ENCODE measurements at regions not wholly inside any gene's neighbourhood (a gene's known extent, or its start where the extent isn't known, plus 50 kb on each side); places are given as distances from the start of the nearest gene placed in this dataset.

- peaks cover 17% of the 10 kb centered on the region; the same call in 1 of the 2 replicates for H3K9me2 ChIP-seq (ENCODE audit: insufficient read depth)
- no peaks in the 10 kb centered on the region for H3K36me3 ChIP-seq (ENCODE audit: insufficient read depth)
- no peak overlapping the region for H3K4me2 ChIP-seq
- no peaks in the 10 kb centered on the region for H4K20me1 ChIP-seq (replicated peaks; ENCODE audit: insufficient read depth)
- no peaks in the 10 kb centered on the region for H3K36me3 Mint-ChIP-seq (ENCODE audit: low read depth)
- H3K4me1 Mint-ChIP-seq, result peaks cover 27% of the 10 kb centered on the region
- no peak overlapping the region for H3K4me3 ChIP-seq
- no peaks in the 10 kb centered on the region for H3K79me2 ChIP-seq (replicated peaks; ENCODE audit: insufficient read depth)
- H3K9me3 Mint-ChIP-seq, result no peaks in the 10 kb centered on the region
- H3K4me3 Mint-ChIP-seq, result no peak overlapping the region
- H3K27ac ChIP-seq (ENCODE audit: low read depth), result no peak overlapping the region
- H3K27ac Mint-ChIP-seq, result no peak overlapping the region
- peaks cover 2% of the 10 kb centered on the region for H3K27me3 Mint-ChIP-seq (ENCODE audit: insufficient read depth, low read depth, poor library complexity)
- TF ChIP-seq ZNF331 (CRISPR knock-in tag; IDR thresholded peaks at IDR 0.05; ENCODE audit: low read depth) (no peak), EZH2 (IDR thresholded peaks at IDR 0.05; ENCODE audit: low read depth, unreplicated experiment) (no peak), STAT1 (IDR thresholded peaks at IDR 0.05; ENCODE audit: unreplicated experiment) (no peak), NANOG (IDR thresholded peaks at IDR 0.05; ENCODE audit: borderline replicate concordance) (no peak), CREB1 (CRISPR knock-in tag; IDR thresholded peaks at IDR 0.05; ENCODE audit: low read depth) (no peak), JUNB (IDR thresholded peaks at IDR 0.05; ENCODE audit: unreplicated experiment) (no peak)
- TF ChIP-seq, protein P1, sequence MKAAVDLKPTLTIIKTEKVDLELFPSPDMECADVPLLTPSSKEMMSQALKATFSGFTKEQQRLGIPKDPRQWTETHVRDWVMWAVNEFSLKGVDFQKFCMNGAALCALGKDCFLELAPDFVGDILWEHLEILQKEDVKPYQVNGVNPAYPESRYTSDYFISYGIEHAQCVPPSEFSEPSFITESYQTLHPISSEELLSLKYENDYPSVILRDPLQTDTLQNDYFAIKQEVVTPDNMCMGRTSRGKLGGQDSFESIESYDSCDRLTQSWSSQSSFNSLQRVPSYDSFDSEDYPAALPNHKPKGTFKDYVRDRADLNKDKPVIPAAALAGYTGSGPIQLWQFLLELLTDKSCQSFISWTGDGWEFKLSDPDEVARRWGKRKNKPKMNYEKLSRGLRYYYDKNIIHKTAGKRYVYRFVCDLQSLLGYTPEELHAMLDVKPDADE (IDR thresholded peaks at IDR 0.05), result no peak
- TF ChIP-seq, protein P2, sequence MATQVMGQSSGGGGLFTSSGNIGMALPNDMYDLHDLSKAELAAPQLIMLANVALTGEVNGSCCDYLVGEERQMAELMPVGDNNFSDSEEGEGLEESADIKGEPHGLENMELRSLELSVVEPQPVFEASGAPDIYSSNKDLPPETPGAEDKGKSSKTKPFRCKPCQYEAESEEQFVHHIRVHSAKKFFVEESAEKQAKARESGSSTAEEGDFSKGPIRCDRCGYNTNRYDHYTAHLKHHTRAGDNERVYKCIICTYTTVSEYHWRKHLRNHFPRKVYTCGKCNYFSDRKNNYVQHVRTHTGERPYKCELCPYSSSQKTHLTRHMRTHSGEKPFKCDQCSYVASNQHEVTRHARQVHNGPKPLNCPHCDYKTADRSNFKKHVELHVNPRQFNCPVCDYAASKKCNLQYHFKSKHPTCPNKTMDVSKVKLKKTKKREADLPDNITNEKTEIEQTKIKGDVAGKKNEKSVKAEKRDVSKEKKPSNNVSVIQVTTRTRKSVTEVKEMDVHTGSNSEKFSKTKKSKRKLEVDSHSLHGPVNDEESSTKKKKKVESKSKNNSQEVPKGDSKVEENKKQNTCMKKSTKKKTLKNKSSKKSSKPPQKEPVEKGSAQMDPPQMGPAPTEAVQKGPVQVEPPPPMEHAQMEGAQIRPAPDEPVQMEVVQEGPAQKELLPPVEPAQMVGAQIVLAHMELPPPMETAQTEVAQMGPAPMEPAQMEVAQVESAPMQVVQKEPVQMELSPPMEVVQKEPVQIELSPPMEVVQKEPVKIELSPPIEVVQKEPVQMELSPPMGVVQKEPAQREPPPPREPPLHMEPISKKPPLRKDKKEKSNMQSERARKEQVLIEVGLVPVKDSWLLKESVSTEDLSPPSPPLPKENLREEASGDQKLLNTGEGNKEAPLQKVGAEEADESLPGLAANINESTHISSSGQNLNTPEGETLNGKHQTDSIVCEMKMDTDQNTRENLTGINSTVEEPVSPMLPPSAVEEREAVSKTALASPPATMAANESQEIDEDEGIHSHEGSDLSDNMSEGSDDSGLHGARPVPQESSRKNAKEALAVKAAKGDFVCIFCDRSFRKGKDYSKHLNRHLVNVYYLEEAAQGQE (IDR thresholded peaks at IDR 0.05; ENCODE audit: unreplicated experiment), result no peak
- TF ChIP-seq, protein P3, sequence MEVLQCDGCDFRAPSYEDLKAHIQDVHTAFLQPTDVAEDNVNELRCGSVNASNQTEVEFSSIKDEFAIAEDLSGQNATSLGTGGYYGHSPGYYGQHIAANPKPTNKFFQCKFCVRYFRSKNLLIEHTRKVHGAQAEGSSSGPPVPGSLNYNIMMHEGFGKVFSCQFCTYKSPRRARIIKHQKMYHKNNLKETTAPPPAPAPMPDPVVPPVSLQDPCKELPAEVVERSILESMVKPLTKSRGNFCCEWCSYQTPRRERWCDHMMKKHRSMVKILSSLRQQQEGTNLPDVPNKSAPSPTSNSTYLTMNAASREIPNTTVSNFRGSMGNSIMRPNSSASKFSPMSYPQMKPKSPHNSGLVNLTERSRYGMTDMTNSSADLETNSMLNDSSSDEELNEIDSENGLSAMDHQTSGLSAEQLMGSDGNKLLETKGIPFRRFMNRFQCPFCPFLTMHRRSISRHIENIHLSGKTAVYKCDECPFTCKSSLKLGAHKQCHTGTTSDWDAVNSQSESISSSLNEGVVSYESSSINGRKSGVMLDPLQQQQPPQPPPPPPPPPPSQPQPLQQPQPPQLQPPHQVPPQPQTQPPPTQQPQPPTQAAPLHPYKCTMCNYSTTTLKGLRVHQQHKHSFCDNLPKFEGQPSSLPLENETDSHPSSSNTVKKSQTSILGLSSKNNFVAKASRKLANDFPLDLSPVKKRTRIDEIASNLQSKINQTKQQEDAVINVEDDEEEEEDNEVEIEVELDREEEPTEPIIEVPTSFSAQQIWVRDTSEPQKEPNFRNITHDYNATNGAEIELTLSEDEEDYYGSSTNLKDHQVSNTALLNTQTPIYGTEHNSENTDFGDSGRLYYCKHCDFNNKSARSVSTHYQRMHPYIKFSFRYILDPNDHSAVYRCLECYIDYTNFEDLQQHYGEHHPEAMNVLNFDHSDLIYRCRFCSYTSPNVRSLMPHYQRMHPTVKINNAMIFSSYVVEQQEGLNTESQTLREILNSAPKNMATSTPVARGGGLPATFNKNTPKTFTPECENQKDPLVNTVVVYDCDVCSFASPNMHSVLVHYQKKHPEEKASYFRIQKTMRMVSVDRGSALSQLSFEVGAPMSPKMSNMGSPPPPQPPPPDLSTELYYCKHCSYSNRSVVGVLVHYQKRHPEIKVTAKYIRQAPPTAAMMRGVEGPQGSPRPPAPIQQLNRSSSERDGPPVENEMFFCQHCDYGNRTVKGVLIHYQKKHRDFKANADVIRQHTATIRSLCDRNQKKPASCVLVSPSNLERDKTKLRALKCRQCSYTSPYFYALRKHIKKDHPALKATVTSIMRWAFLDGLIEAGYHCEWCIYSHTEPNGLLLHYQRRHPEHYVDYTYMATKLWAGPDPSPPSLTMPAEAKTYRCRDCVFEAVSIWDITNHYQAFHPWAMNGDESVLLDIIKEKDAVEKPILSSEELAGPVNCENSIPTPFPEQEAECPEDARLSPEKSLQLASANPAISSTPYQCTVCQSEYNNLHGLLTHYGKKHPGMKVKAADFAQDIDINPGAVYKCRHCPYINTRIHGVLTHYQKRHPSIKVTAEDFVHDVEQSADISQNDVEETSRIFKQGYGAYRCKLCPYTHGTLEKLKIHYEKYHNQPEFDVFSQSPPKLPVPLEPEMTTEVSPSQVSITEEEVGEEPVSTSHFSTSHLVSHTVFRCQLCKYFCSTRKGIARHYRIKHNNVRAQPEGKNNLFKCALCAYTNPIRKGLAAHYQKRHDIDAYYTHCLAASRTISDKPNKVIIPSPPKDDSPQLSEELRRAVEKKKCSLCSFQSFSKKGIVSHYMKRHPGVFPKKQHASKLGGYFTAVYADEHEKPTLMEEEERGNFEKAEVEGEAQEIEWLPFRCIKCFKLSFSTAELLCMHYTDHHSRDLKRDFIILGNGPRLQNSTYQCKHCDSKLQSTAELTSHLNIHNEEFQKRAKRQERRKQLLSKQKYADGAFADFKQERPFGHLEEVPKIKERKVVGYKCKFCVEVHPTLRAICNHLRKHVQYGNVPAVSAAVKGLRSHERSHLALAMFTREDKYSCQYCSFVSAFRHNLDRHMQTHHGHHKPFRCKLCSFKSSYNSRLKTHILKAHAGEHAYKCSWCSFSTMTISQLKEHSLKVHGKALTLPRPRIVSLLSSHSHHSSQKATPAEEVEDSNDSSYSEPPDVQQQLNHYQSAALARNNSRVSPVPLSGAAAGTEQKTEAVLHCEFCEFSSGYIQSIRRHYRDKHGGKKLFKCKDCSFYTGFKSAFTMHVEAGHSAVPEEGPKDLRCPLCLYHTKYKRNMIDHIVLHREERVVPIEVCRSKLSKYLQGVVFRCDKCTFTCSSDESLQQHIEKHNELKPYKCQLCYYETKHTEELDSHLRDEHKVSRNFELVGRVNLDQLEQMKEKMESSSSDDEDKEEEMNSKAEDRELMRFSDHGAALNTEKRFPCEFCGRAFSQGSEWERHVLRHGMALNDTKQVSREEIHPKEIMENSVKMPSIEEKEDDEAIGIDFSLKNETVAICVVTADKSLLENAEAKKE (CRISPR knock-in tag; IDR thresholded peaks at IDR 0.05), result no peak
- no peak for DNase-seq (ENCODE audit: low spot score)
- no peaks in the 10 kb centered on the region for H3K27me3 ChIP-seq (ENCODE audit: insufficient read depth)
- H2AFZ ChIP-seq, result no peak overlapping the region
- H3F3A ChIP-seq (replicated peaks; ENCODE audit: low read depth), result no peaks in the 10 kb centered on the region
- no peak for ATAC-seq
- H3K4me1 ChIP-seq (ENCODE audit: insufficient read depth), result peaks cover 18% of the 10 kb centered on the region; the same call in 1 of the 2 replicates
These were observed 185.1 kb upstream of the DDHD1 start for GRCh38 chr14:53338192-53338591.

Data from GM23338 (cell line).